HG03571 (cell line): ENCODE measurements at regions not wholly inside any gene's neighbourhood (a gene's known extent, or its start where the extent isn't known, plus 50 kb on each side); places are given as distances from the start of the nearest gene placed in this dataset.

Experiments used
- ATAC-seq: cut with Tn5 transposase; IDR thresholded peaks from one replicate; pipeline ENCODE4 v1.9.1; 2021; ENCODE audit not compliant: unreplicated experiment

DNA sequence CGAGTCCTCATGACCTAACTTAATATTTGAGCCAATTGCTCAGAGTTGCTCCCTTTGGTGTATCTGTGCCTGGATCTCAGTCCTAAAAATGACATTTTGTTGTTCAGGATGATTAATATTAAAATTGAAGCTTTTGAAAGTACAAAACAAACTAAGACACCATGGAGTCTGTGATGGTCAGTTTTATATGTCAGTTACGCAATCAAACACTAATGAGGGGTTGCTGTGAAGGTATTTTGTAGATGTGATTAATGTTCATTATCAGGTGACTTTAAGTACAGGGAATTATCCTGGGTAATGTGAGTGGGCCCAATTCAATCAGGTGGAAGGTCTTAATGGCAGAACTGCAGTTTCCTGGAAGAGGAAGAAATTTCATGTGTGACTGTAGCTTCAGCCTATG lies 546.7 kb downstream of the REEP3 start:
- no peak for ATAC-seq

DNA sequence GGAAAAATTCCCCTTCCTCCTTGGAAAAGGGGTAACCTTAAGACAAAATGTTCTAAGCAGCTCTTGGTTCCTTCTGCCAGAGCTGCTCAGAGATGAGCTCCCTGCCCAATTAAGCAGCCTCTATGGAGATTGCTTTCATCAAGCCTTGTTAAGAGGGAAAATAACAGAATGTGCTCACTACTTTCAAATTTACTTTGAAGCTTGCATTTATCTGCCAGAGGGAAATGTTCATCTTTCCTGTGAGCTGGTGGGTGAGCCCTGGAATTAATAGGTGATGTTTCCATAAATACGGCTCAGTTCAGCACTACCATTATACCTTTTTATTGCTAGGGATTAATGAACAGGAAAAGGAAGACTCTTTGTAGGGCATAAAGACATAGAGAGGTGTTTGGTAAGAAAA lies 549.0 kb downstream of the REEP3 start:
- ATAC-seq: no peak

- no peak for ATAC-seq
These were observed 550.0 kb downstream of the REEP3 start for GRCh38 chr10:64071218-64071617.

DNA sequence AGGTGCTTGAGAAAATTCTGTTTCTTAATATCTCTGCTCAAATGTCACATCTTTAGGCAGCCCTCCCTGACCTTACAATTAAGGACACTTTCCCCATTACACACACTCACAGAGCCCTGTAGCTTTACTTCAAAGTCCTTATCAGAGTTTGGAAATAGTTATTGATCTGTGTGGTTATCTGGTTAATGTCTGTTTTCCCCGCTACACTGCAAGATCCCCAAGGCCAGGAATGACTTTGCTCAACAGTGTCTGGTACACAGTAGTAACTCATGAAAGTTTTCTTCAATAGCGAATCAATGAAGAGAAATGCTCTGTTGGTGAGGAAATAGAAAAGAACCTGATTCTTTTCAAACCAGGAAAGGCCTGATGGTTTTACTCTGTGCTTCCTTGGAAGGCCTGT lies 554.4 kb downstream of the REEP3 start:
- ATAC-seq: no peak

GRCh38 chr10:64076322-64076940 lies 555.2 kb downstream of the REEP3 start:
- ATAC-seq: no peak

- ATAC-seq: no peak
These were observed 558.1 kb downstream of the REEP3 start for GRCh38 chr10:64079341-64079740.

- ATAC-seq: no peak
These were observed 558.9 kb downstream of the REEP3 start for GRCh38 chr10:64080071-64080470.

DNA sequence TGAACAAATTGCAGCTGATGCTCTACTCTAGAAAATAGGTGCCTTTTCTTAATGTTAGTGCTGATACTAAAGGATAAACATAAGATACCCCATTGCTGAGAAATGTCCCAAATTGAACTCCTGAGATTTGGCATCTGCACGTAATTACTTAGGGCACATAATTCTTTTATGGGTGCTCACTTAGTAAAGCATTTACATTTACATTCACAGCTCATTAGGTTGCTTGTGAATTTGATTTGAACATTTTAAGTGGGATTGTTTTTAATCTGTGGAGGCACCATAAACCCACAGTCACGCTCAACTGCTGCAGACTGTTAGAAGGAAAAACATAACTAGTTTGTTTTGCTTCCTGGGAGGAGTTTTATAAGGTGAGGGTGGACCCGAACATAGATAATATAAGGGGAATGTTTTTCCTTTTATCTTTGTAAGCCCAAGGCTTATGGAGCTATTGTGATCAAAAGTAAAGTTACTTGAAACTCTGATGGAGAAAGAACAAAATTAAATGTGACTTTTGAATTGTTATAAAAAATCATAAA lies 560.8 kb downstream of the REEP3 start:
- no peak for ATAC-seq

DNA sequence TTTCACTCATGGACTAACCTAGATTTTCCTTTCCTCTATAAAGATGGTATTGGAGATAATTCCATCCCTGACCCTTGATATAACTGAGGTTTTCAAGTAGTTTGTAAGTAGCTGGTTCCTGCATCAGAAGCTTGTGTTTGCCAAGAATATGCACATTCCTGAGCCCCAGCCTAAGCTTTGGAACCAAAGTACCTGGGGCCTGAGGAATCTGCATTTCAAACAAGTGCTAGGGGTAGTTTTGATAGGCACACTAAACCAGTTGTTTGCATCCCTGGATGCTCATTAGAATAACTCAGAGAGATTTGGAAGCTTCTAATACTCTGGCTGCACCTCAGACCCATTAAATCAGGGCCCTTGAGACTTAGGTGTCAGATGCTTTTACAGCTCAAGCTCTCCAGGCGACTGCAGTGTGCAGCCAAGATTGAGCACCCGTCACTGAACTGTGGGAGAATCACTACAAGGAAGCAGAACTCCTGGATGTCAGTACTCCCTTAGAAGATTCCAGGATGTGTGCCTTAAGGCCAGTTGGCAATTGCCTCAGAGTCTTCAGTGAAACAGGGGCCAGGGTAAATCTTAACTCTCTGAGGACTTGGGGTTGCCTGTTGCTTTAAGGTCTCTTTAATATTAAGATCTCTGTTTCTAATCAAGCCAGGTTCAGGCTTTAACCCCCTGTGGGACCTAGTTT lies 565.0 kb downstream of the REEP3 start:
- ATAC-seq: no peak

GRCh38 chr10:64089648-64090047 lies 568.4 kb downstream of the REEP3 start:
- ATAC-seq: no peak

GRCh38 chr10:64090865-64091264 lies 569.7 kb downstream of the REEP3 start:
- ATAC-seq: no peak

DNA sequence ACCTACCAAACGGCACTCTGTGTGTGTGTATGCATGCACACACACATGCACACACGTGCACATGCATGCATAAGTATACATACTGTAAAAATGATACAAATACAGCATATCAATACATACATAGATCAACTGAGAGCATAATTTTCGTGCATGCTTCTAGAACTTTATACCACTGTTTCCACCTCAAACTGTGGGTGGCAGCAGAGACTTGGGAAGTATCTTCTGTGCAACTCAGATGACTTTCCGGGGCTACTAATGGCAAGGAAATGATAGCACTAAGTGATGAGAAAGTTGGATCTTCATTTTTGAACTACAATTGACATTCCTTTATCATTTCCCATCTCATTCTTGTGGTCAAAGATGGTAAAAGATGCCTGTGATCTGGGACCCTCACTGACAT lies 570.7 kb downstream of the REEP3 start:
- no peak for ATAC-seq

GRCh38 chr10:64093304-64093703 lies 572.1 kb downstream of the REEP3 start:
- ATAC-seq: no peak

- no peak for ATAC-seq
These were observed 572.8 kb downstream of the REEP3 start for GRCh38 chr10:64093946-64094535.

- ATAC-seq: no peak
These were observed 575.7 kb downstream of the REEP3 start for GRCh38 chr10:64096941-64097340.

GRCh38 chr10:64097391-64098122 lies 576.4 kb downstream of the REEP3 start:
- ATAC-seq: no peak

GRCh38 chr10:64098994-64099393 lies 577.8 kb downstream of the REEP3 start:
- no peak for ATAC-seq

DNA sequence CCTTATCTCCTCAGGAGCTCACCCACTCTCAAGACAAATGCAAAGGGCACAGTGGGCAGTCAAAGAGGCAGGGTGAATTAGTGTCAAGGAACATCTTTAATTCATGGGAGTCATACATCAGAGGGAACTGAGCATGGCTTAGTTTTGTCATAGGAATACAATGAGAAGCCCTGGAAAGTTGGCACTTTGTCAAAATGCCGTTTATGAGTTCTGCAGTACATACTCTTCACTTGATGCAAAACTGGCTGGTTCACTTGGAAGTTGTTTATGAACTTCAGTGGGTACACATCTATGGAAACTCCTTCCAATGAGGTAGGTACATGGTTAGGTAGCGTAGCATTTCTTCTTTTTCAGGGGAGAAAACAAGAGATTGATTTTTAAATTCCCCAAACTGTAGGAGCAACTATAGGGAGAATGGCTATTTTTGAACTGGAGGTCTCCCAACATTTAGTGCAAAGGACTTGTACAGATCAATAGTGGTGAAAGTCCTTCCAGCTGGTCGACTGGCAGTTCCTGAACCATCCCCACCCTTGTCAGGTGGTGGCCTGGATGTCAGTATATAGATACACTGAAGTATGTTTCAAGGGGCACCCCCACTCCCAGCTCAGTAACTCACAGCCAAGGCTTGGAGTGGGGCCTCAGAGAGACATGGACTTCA lies 580.5 kb downstream of the REEP3 start:
- ATAC-seq: no peak

DNA sequence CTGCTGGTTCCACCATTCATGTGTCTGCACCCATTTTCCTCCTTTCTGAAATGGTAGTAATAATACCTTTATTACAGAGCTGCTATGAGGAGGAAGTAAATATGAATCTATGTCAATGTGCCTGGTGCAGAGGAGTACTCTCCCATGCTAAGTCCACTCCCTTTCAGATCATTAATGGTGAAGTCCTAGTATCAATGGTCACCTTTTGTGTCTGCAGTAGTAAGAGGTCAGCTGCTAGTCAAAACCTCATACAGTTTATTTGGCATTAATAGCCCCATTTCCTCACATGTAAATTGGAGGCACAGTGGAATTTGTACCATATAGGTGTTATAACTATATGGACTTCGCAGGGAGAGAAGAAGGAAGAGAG lies 581.0 kb downstream of the REEP3 start:
- no peak for ATAC-seq

DNA sequence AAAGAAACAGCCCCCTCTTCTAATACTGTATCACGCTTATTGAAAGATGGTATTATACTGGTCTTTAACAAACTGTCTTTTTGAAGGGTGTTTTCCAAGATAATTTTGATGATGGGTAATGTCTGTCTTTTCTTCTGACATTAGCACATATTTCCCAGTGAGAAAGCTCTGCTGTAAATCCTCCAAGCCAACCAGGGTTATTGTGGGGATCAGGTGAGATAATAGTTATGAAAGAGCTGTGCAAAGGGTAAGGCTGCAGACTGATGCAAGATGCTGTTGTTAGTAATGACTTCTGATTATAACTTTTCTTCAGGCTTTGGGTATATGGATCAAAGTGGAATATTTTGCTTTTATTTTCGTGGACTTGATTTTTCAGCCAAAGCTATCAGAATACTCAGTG lies 581.7 kb downstream of the REEP3 start:
- no peak for ATAC-seq

DNA sequence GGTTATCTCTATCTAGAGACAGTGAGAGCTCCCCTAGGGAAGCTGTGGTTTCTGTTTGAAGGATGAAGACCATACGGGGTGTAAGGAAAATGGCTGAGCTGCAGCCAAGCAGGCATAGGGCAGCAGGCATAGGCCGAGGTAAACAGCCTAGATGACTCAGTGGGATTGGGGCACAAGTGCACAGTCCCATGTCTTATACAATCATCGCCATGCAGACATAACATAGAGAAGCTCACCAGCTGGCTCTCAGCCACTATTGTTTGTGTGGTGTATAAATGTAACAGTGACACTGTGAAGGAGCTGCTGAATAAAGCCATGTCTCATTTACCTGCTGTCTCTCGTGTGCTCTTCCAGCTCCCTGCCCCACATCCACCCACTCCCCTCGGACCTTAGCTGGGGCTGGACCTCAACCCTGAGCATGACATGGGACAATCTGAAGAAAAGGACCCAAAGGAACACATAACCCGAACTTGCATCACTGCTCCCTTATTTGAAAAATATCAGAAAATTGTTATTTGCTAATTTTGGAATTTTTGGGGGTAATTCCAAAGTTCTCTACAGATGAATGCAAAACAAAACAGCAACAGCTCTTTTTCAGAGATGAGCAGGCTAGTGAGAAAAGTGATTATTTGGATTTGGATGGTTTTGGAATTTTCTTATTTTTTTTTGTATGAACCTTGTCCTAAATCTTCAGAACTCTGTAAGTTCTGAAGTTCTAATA lies 582.7 kb downstream of the REEP3 start:
- no peak for ATAC-seq
